HepG2 (cell line): ENCODE measurements at regions not wholly inside any gene's neighbourhood (a gene's known extent, or its start where the extent isn't known, plus 50 kb on each side); places are given as distances from the start of the nearest gene placed in this dataset.

Source experiments
- ATAC-seq: fragments of 200-7000 bp; cut with Tn5 transposase; 3 replicates; pipeline ENCODE4 v1.9.1; 2020; ENCODE audit warnings: mild to moderate bottlenecking, moderate library complexity
- BruUV-seq: library from RNA; stranded (reverse); fragments of 400-500 nt; replicated peaks from 2 replicates; lab custom pipeline; 2021; lab: Mats Ljungman, UMichigan
- CTCF ChIA-PET: fragments of 300-600 bp; formaldehyde crosslinking; extraction: SDS; loops from one replicate; lab custom pipeline; 2021; ENCODE audit warnings: low total read pairs, inconsistent platforms, low intra/inter-chr PET ratio; lab: Yijun Ruan, JAX
- POLR2A ChIA-PET: fragments of 350-600 bp; sonication (Branson Sonifier 250); formaldehyde crosslinking; loops from one replicate; lab custom pipeline; 2020; ENCODE audit warnings: antibody characterized with exemption, inconsistent platforms; lab: Yijun Ruan, JAX
- DNase-seq: peaks from one replicate; pipeline ENCODE4 v3.0.0-alpha.2; 2015; ENCODE audit warnings: low spot score
- FAIRE-seq: peaks from 3 replicates; lab custom pipeline; 2011; peaks lifted over from hg19 to GRCh38; lab: Jason Lieb, UNC
- H2AFZ ChIP-seq: one replicate; pipeline ENCODE4 v1.6.1; 2011; ENCODE audit warnings: low read length, inconsistent platforms
- H3K27ac ChIP-seq: fragments of 300-600 bp; 3 replicates; pipeline ENCODE4 v1.8.0; 2011; ENCODE audit warnings: mixed run types, mild to moderate bottlenecking, mixed read lengths, low read length, inconsistent platforms; ENCODE audit not compliant: insufficient read depth; ENCODE audit errors: extremely low read length
- H3K27me3 ChIP-seq, 2 experiments: fragments of 200-600 bp in 1 of 2; 2 replicates in 1 of 2; 3 replicates in 1 of 2; pipeline versions ENCODE4 v1.6.0 to v1.8.0; 2011; ENCODE audit warnings: low read length in 2 of 2, mild to moderate bottlenecking in 2 of 2, moderate library complexity in 2 of 2, inconsistent platforms in 1 of 2; ENCODE audit not compliant: insufficient read depth in 2 of 2, control insufficient read depth in 1 of 2
- H3K36me3 ChIP-seq, 2 experiments: fragments of 200-600 bp in 1 of 2; replicated peaks in 1 of 2; 2 replicates in 1 of 2; 3 replicates in 1 of 2; pipeline versions ENCODE4 v1.5.1 to v1.8.0; 2011; ENCODE audit warnings: low read length in 2 of 2, inconsistent platforms in 1 of 2; ENCODE audit not compliant: insufficient read depth in 2 of 2, control insufficient read depth in 1 of 2
- H3K4me1 ChIP-seq: 2 replicates; pipeline ENCODE4 v1.5.1; 2012; ENCODE audit warnings: low read length, inconsistent platforms; ENCODE audit not compliant: insufficient read depth
- H3K4me2 ChIP-seq: 2 replicates; pipeline ENCODE4 v1.6.0; 2011; ENCODE audit warnings: low read depth, low read length, inconsistent platforms
- H3K4me3 ChIP-seq, 3 experiments: fragments of 200-600 bp in 1 of 3; sonication (generic), shearing (Covaris generic) in 1 of 3; replicated peaks in 1 of 3; 2 replicates each; pipeline ENCODE4 v1.5.1; 2011 to 2016; ENCODE audit warnings: low read length in 3 of 3, inconsistent platforms in 2 of 3, low read depth in 2 of 3, mild to moderate bottlenecking in 2 of 3, control low read depth in 1 of 3, mixed read lengths in 1 of 3; ENCODE audit not compliant: insufficient read depth in 1 of 3
- H3K79me2 ChIP-seq: one replicate; pipeline ENCODE4 v1.6.1; 2011; ENCODE audit warnings: low read length, inconsistent platforms; ENCODE audit not compliant: insufficient read depth
- H3K9ac ChIP-seq: 2 replicates; pipeline ENCODE4 v1.6.0; 2011; ENCODE audit warnings: mild to moderate bottlenecking, low read depth, low read length, inconsistent platforms; ENCODE audit not compliant: insufficient read depth
- H3K9me3 ChIP-seq: 2 replicates; pipeline ENCODE4 v1.5.1; 2012; ENCODE audit warnings: mild to moderate bottlenecking, low read length
- H4K20me1 ChIP-seq: 2 replicates; pipeline ENCODE4 v1.6.0; 2011; ENCODE audit warnings: inconsistent platforms, mild to moderate bottlenecking, low read length, moderate library complexity; ENCODE audit not compliant: insufficient read depth
- ATF3 ChIP-seq: sonication (generic); formaldehyde crosslinking; IDR thresholded peaks from 2 replicates; pipeline ENCODE4 v1.4.0; 2020; ENCODE audit warnings: missing genetic modification reagents
- ATF7-NPFF ChIP-seq: sonication (generic); formaldehyde crosslinking; IDR thresholded peaks from 2 replicates; pipeline ENCODE4 v1.8.1; 2023; ENCODE audit warnings: mild to moderate bottlenecking, low read depth, missing genetic modification reagents, moderate library complexity
- BRCA1 ChIP-seq: sonication (generic); formaldehyde crosslinking; IDR thresholded peaks from 2 replicates; pipeline ENCODE4 v1.4.0; 2020; ENCODE audit warnings: missing genetic modification reagents
- CBX5 ChIP-seq: sonication (generic); formaldehyde crosslinking; IDR thresholded peaks from 2 replicates; pipeline ENCODE4 v1.4.0; 2020; ENCODE audit warnings: missing genetic modification reagents, borderline replicate concordance
- CREB1 ChIP-seq, 2 experiments: fragments of 450-650 bp in 1 of 2; IDR thresholded peaks; 2 replicates each; pipeline ENCODE4 v1.6.1; 2016 to 2017; ENCODE audit warnings: control low read depth in 1 of 2, mild to moderate bottlenecking in 1 of 2, missing compliant biosample characterization in 1 of 2, missing genetic modification characterization in 1 of 2
- HMG20B ChIP-seq: conservative IDR thresholded peaks from 2 replicates; pipeline ENCODE4 v1.6.1; 2016; ENCODE audit warnings: missing genetic modification reagents, missing compliant biosample characterization
- RFX1 ChIP-seq: fragments of 450-650 bp; IDR thresholded peaks from 2 replicates; pipeline ENCODE4 v1.6.1; 2017
- TBX2 ChIP-seq: sonication (generic); formaldehyde crosslinking; IDR thresholded peaks from 2 replicates; pipeline ENCODE4 v1.5.0; 2020; ENCODE audit warnings: missing genetic modification reagents, mild to moderate bottlenecking, borderline replicate concordance
- ZFP82 ChIP-seq: sonication (generic); formaldehyde crosslinking; IDR thresholded peaks from 2 replicates; pipeline ENCODE4 v1.5.1; 2020; ENCODE audit warnings: mild to moderate bottlenecking, missing genetic modification reagents, borderline replicate concordance
- ZNF24 ChIP-seq: fragments of 450-650 bp; IDR thresholded peaks from 2 replicates; pipeline ENCODE4 v1.6.1; 2017; ENCODE audit warnings: antibody characterized with exemption, mild to moderate bottlenecking
- ZNF282 ChIP-seq: fragments of 450-650 bp; IDR thresholded peaks from 2 replicates; pipeline ENCODE4 v1.6.1; 2018; ENCODE audit not compliant: partially characterized antibody
- ZNF441 ChIP-seq: sonication (generic); formaldehyde crosslinking; IDR thresholded peaks from 2 replicates; pipeline ENCODE4 v1.7.0; 2021; ENCODE audit warnings: missing genetic modification reagents, borderline replicate concordance
- ZNF496 ChIP-seq: sonication (generic); formaldehyde crosslinking; IDR thresholded peaks from 2 replicates; pipeline ENCODE4 v1.8.1; 2023; ENCODE audit warnings: mild to moderate bottlenecking, moderate library complexity, missing genetic modification reagents; ENCODE audit not compliant: insufficient replicate concordance
- ZNF614 ChIP-seq: IDR thresholded peaks from 2 replicates; pipeline ENCODE4 v1.6.1; 2018; ENCODE audit warnings: missing biosample characterization, missing genetic modification reagents, inconsistent platforms, borderline replicate concordance
- ZNF704 ChIP-seq: sonication (generic); formaldehyde crosslinking; IDR thresholded peaks from 2 replicates; pipeline ENCODE4 v1.8.1; 2023; ENCODE audit warnings: mild to moderate bottlenecking, inconsistent platforms, moderate library complexity, missing genetic modification reagents, borderline replicate concordance
- WGBS: methylation state at CpG from one replicate; pipeline ENCODE4 v1.1.6; 2017; ENCODE audit warnings: low lambda C conversion rate; 5-methylcytosine and 5-hydroxymethylcytosine counted together
- in situ Hi-C: cut with HindIII; loops from 2 replicates; pipeline ENCODE4 v1.10.0; 2017; ENCODE audit warnings: low pct_unique_long_range_greater_than_20kb; ENCODE audit not compliant: extremely low pct_ligation_motif_present
- intact Hi-C: fragments of 100-400 bp; cut with micrococcal nuclease; formaldehyde crosslinking; loops from one replicate; pipeline ENCODE4 v1.10.0; 2022; ENCODE audit not compliant: unreplicated experiment
- TF ChIP-seq, protein P1 (sequence below): sonication (generic); formaldehyde crosslinking; IDR thresholded peaks from 2 replicates; pipeline ENCODE4 v1.4.0; 2020; ENCODE audit warnings: low read depth, mild to moderate bottlenecking, missing genetic modification reagents
- TF ChIP-seq, protein P2 (sequence below): sonication (generic); formaldehyde crosslinking; IDR thresholded peaks from 2 replicates; pipeline ENCODE4 v1.8.0; 2022; ENCODE audit warnings: mild to moderate bottlenecking, missing genetic modification reagents, borderline replicate concordance

DNA sequence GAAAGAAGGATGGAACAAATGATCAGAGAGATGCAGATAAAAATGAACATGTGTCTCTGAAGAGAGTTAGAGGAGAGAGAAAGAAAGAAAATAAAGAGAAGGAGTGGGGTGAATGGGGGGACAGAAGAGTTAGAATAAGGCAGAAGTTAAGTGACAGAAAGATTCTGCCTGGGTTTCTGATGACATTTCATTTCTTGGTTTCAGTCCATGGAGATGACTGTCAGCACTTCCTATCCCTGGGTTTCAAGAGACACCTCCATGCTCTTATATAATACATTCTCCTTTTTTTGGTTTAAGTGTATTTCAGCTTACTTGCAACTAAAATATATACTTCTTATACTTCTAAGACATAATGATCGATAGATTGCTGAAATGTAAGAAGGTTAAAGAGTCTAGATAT lies 213.0 kb upstream of the IL12B start:
- Histone ChIP-seq H2AFZ (no peak overlapping the region), H3K27ac (no peak overlapping the region), H3K79me2 (no peaks in the 10 kb centered on the region), H3K4me2 (no peak overlapping the region), H3K9ac (no peak overlapping the region)
- no peak for ATAC-seq
- TF ChIP-seq BRCA1 (CRISPR knock-in tag) = no peak
- TF ChIP-seq CREB1 (IDR thresholded peaks at IDR 0.05) = no peak
- no peak for TF ChIP-seq CREB1 (CRISPR knock-in tag; IDR thresholded peaks at IDR 0.05)
- TF ChIP-seq, protein P1, sequence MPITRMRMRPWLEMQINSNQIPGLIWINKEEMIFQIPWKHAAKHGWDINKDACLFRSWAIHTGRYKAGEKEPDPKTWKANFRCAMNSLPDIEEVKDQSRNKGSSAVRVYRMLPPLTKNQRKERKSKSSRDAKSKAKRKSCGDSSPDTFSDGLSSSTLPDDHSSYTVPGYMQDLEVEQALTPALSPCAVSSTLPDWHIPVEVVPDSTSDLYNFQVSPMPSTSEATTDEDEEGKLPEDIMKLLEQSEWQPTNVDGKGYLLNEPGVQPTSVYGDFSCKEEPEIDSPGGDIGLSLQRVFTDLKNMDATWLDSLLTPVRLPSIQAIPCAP (CRISPR knock-in tag) = no peak
- TF ChIP-seq, protein P2, sequence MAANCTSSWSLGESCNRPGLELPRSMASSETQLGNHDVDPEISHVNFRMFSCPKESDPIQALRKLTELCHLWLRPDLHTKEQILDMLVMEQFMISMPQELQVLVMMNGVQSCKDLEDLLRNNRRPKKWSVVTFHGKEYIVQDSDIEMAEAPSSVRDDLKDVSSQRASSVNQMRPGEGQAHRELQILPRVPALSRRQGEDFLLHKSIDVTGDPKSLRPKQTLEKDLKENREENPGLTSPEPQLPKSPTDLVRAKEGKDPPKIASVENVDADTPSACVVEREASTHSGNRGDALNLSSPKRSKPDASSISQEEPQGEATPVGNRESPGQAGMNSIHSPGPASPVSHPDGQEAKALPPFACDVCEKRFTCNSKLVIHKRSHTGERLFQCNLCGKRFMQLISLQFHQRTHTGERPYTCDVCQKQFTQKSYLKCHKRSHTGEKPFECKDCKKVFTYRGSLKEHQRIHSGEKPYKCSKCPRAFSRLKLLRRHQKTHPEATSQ = no peak
- TF ChIP-seq, all 625 proteins: peak for 0
- CTCF ChIA-PET = no interaction called here
- in situ Hi-C loops (no loop called here), intact Hi-C loops (no loop called here)
- no peak overlapping the region for H3K4me3 ChIP-seq
- no peaks in the 10 kb centered on the region for H3K4me1 ChIP-seq
- POLR2A ChIA-PET = no interaction called here
- no peaks in the 10 kb centered on the region for H4K20me1 ChIP-seq
- H3K36me3 ChIP-seq = no peaks in the 10 kb centered on the region
- 0% methylated on average over 1 of the region's 1 CpG for WGBS
- DNase-seq (no peak), FAIRE-seq (no peak)
- peaks cover 4% of the 10 kb centered on the region; the same call in 1 of the 2 replicates for H3K9me3 ChIP-seq
- no TSS peak for BruUV-seq
- H3K27me3 ChIP-seq = no peaks in the 10 kb centered on the region; a peak in 1 of 5 replicates

- Histone ChIP-seq H3K9me3 (peaks cover 4% of the 10 kb centered on the region; the same call in 1 of the 2 replicates), H3K4me1 (no peaks in the 10 kb centered on the region), H3K9ac (no peak overlapping the region), H3K4me3 (no peak overlapping the region), H3K27me3 (no peaks in the 10 kb centered on the region), H4K20me1 (no peaks in the 10 kb centered on the region), H2AFZ (no peak overlapping the region), H3K27ac (no peak overlapping the region), H3K36me3 (no peaks in the 10 kb centered on the region), H3K4me2 (no peak overlapping the region), H3K79me2 (no peaks in the 10 kb centered on the region)
- in situ Hi-C loops (no loop called here), intact Hi-C loops (no loop called here)
- no TSS peak for BruUV-seq
- ATAC-seq (no peak), DNase-seq (no peak), FAIRE-seq (no peak)
- CTCF ChIA-PET = no interaction called here
- POLR2A ChIA-PET = no interaction called here
- WGBS = 38% methylated on average over 1 of the region's 1 CpG
- no peak for TF ChIP-seq ZNF24
- TF ChIP-seq ZNF282 = no peak
- TF ChIP-seq ZNF496 (CRISPR knock-in tag) = no peak
- TF ChIP-seq HMG20B = no peak
- no peak for TF ChIP-seq ZNF614
- TF ChIP-seq ZFP82 = no peak
- TF ChIP-seq ATF7-NPFF (CRISPR knock-in tag) = no peak
- TF ChIP-seq ZNF704 (CRISPR knock-in tag) = no peak
- TF ChIP-seq ZNF441 (CRISPR knock-in tag) = no peak
- TF ChIP-seq TBX2 = no peak
- no peak for TF ChIP-seq CBX5 (CRISPR knock-in tag)
- TF ChIP-seq ATF3 (CRISPR knock-in tag) = no peak
- TF ChIP-seq RFX1 = no peak
Observed at GRCh38 chr5:159545156-159545555, 214.9 kb upstream of the IL12B start.
